GM12878 (cell line): ENCODE measurements at regions not wholly inside any gene's neighbourhood (a gene's known extent, or its start where the extent isn't known, plus 50 kb on each side); places are given as distances from the start of the nearest gene placed in this dataset.

Experiments used
- ATAC-seq: fragments of 200-7000 bp; cut with Tn5 transposase; 3 replicates; pipeline ENCODE4 v1.9.1; 2020; ENCODE audit warnings: mild to moderate bottlenecking, moderate library complexity
- BruUV-seq: library from RNA; stranded (reverse); fragments of 400-500 nt; replicated peaks from 2 replicates; lab custom pipeline; 2021; lab: Mats Ljungman, UMichigan
- CTCF ChIA-PET: fragments of 300-600 bp; sonication (Branson Sonifier 250); formaldehyde crosslinking; extraction: SDS; loops from one replicate; lab custom pipeline; 2021; ENCODE audit warnings: inconsistent platforms; lab: Yijun Ruan, JAX
- POLR2A ChIA-PET: fragments of 350-600 bp; formaldehyde crosslinking; extraction: SDS; loops from one replicate; lab custom pipeline; 2021; ENCODE audit warnings: inconsistent platforms; lab: Charles Lee
- RAD21 ChIA-PET: fragments of 300-600 bp; sonication (Branson Sonifier 250); formaldehyde crosslinking; loops from one replicate; lab custom pipeline; 2023; ENCODE audit warnings: antibody characterized with exemption; ENCODE audit not compliant: unreplicated experiment; lab: Charles Lee
- SMC1A ChIA-PET: fragments of 300-600 bp; sonication (Branson Sonifier 250); formaldehyde crosslinking; loops from one replicate; lab custom pipeline; 2023; ENCODE audit not compliant: unreplicated experiment, uncharacterized antibody; lab: Charles Lee
- DNase-seq: peaks from one replicate; pipeline ENCODE4 v3.0.0-alpha.2; 2011; ENCODE audit warnings: low read depth, low spot score
- FAIRE-seq: peaks from 3 replicates; lab custom pipeline; 2011; peaks lifted over from hg19 to GRCh38; lab: Jason Lieb, UNC
- H2AFZ ChIP-seq: 2 replicates; pipeline ENCODE4 v1.6.0; 2011; ENCODE audit warnings: low read depth, low read length, control low read depth; ENCODE audit not compliant: control insufficient read depth
- H3K27ac ChIP-seq: 2 replicates; pipeline ENCODE4 v1.5.1; 2011; ENCODE audit warnings: control low read depth; ENCODE audit not compliant: control insufficient read depth, insufficient read depth
- H3K27me3 ChIP-seq, 2 experiments: replicated peaks in 1 of 2; 2 replicates each; pipeline versions ENCODE4 v1.6.0 to v1.6.1; 2011; ENCODE audit warnings: low read length in 1 of 2; ENCODE audit not compliant: control insufficient read depth in 2 of 2, insufficient read depth in 2 of 2
- H3K36me3 ChIP-seq, 2 experiments: 2 replicates each; pipeline ENCODE4 v1.5.1; 2011; ENCODE audit warnings: low read length in 1 of 2; ENCODE audit not compliant: control insufficient read depth in 2 of 2, insufficient read depth in 2 of 2
- H3K4me1 ChIP-seq: 2 replicates; pipeline ENCODE4 v1.6.1; 2011; ENCODE audit warnings: mild to moderate bottlenecking, low read length, moderate library complexity, mixed read lengths; ENCODE audit not compliant: control insufficient read depth, insufficient read depth
- H3K4me2 ChIP-seq: 2 replicates; pipeline ENCODE4 v1.6.0; 2011; ENCODE audit warnings: control low read depth; ENCODE audit not compliant: control insufficient read depth, insufficient read depth
- H3K4me3 ChIP-seq: fragments of 200-600 bp; sonication (generic); 2 replicates; pipeline ENCODE4 v1.5.1; 2016
- H3K79me2 ChIP-seq: 2 replicates; pipeline ENCODE4 v1.6.0; 2011; ENCODE audit warnings: low read length; ENCODE audit not compliant: control insufficient read depth, insufficient read depth
- H3K9ac ChIP-seq: 2 replicates; pipeline ENCODE4 v1.8.0; 2011; ENCODE audit warnings: low read length, control low read depth, mixed read lengths; ENCODE audit not compliant: control insufficient read depth, insufficient read depth
- H3K9me3 ChIP-seq: replicated peaks from 3 replicates; pipeline ENCODE4 v1.5.1; 2011; ENCODE audit warnings: mild to moderate bottlenecking, low read length; ENCODE audit not compliant: control insufficient read depth, insufficient read depth
- H4K20me1 ChIP-seq: 2 replicates; pipeline ENCODE4 v1.6.0; 2011; ENCODE audit not compliant: control insufficient read depth, insufficient read depth
- E2F8 ChIP-seq: fragments of 450-650 bp; IDR thresholded peaks from 2 replicates; pipeline ENCODE4 v1.6.1; 2018; ENCODE audit warnings: mild to moderate bottlenecking, low read depth, moderate library complexity; ENCODE audit not compliant: partially characterized antibody
- PML ChIP-seq: IDR thresholded peaks from 2 replicates; pipeline ENCODE4 v1.6.1; 2012; ENCODE audit warnings: low read length, inconsistent platforms
- STAT1 ChIP-seq: fragments of 450-650 bp; conservative IDR thresholded peaks from 2 replicates; pipeline ENCODE4 v1.6.1; 2014; ENCODE audit warnings: antibody characterized with exemption, mild to moderate bottlenecking
- ZBTB40 ChIP-seq: fragments of 450-650 bp; IDR thresholded peaks from 2 replicates; pipeline ENCODE4 v1.6.1; 2016; ENCODE audit warnings: mild to moderate bottlenecking, moderate library complexity, borderline replicate concordance
- WGBS: methylation state at CpG from one replicate; pipeline ENCODE4 v1.1.6; 2016; ENCODE audit warnings: low lambda C conversion rate; ENCODE audit not compliant: insufficient replicate concordance, insufficient coverage; ENCODE audit errors: missing lambda C conversion rate; 5-methylcytosine and 5-hydroxymethylcytosine counted together
- in situ Hi-C: fragments of 300-500 bp; cut with MboI; formaldehyde crosslinking; loops from 9 replicates; pipeline ENCODE4 v1.14.3; 2018; ENCODE audit warnings: mixed read lengths
- intact Hi-C: fragments of 100-400 bp; cut with micrococcal nuclease; formaldehyde crosslinking; loops from one replicate; pipeline ENCODE4 v1.14.2; 2022; ENCODE audit not compliant: unreplicated experiment
- TF ChIP-seq, protein P1 (sequence below): fragments of 150-350 bp; IDR thresholded peaks from 2 replicates; pipeline ENCODE4 v1.6.1; 2014; ENCODE audit warnings: mild to moderate bottlenecking, low read depth, low read length

DNA sequence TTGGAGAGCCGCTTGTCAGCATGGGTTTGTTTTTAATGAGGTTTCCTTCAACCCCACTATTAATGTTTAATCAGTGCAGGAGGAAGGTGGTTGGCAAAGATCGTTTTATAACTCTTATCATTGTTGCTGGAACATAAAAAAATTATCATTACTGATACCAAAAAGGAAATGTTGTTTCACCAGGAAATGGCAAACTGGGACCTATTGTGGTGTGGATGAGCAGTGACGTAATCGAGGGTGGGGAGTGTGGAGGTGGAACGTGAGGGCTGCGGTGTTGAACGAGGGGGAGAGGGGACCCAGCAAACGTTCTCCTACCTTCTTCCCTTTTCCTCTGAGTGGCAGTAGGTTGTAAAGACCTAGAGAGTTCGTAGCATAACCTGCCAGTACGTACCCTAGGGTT is 71.9 kb upstream of the TOMM7 start (continued):
- TF ChIP-seq ZBTB40 (no peak), STAT1 (no peak), E2F8 (no peak), PML (no peak)

GRCh38 chr7:22890773-22891172 is 68.1 kb upstream of the TOMM7 start:
- no peaks in the 10 kb centered on the region for H3K79me2 ChIP-seq
- H3K9ac ChIP-seq: no peak overlapping the region
- no peaks in the 10 kb centered on the region for H3K27me3 ChIP-seq
- H3K4me3 ChIP-seq: no peak overlapping the region
- 82% methylated on average over 4 of the region's 4 CpGs for WGBS
- ATAC-seq (no peak), FAIRE-seq (no peak), DNase-seq (no peak)
- intact Hi-C loops: no loop called here
- RAD21 ChIA-PET: no interaction called here
- BruUV-seq: no TSS peak
- H3K9me3 ChIP-seq: no peaks in the 10 kb centered on the region
- TF ChIP-seq, protein P1, sequence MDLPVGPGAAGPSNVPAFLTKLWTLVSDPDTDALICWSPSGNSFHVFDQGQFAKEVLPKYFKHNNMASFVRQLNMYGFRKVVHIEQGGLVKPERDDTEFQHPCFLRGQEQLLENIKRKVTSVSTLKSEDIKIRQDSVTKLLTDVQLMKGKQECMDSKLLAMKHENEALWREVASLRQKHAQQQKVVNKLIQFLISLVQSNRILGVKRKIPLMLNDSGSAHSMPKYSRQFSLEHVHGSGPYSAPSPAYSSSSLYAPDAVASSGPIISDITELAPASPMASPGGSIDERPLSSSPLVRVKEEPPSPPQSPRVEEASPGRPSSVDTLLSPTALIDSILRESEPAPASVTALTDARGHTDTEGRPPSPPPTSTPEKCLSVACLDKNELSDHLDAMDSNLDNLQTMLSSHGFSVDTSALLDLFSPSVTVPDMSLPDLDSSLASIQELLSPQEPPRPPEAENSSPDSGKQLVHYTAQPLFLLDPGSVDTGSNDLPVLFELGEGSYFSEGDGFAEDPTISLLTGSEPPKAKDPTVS: no peak
- POLR2A ChIA-PET: interaction anchor here (0.5 to 1.4 kb wide), 3 partner anchors 14 to 67 kb away, joined by 3 to 4 read pairs (median 3); no protein-coding TSS in a partner anchor
- H3K4me1 ChIP-seq: peaks cover 7% of the 10 kb centered on the region
- no peak overlapping the region for H2AFZ ChIP-seq
- H4K20me1 ChIP-seq: no peaks in the 10 kb centered on the region
- H3K4me2 ChIP-seq: no peak overlapping the region
- SMC1A ChIA-PET: no interaction called here
- in situ Hi-C loops: no loop called here
- CTCF ChIA-PET: interaction anchor here (0.9 to 1.1 kb wide), 2 partner anchors 120 to 165 kb away, joined by 3 to 4 read pairs; no protein-coding TSS in a partner anchor
- no peak overlapping the region for H3K27ac ChIP-seq
- no peaks in the 10 kb centered on the region for H3K36me3 ChIP-seq
